ENCODE measurements at regions not wholly inside any gene's neighbourhood (a gene's known extent, or its start where the extent isn't known, plus 50 kb on each side); places are given as distances from the start of the nearest gene placed in this dataset.

GRCh38 chr5:14077501-14077900 is 65.6 kb upstream of the TRIO start:
- intact Hi-C loops (cut with micrococcal nuclease): no loop called here
- H3K36me3 Mint-ChIP-seq (ENCODE audit: insufficient read depth, unreplicated experiment): no peaks in the 10 kb centered on the region
- TF ChIP-seq CTCF (IDR thresholded peaks at IDR 0.05; ENCODE audit: unreplicated experiment): no peak
- no peak overlapping the region for H3K27ac Mint-ChIP-seq (ENCODE audit: low read depth, unreplicated experiment)
- H3K4me1 Mint-ChIP-seq (ENCODE audit: insufficient read depth, unreplicated experiment): no peaks in the 10 kb centered on the region
- ChIA-PET POLR2A (no interaction called here), CTCF (no interaction called here)
- no TSS peak for BruUV-seq (replicated peaks)
- H3K27me3 Mint-ChIP-seq (ENCODE audit: insufficient read depth, unreplicated experiment): no peaks in the 10 kb centered on the region
- H3K9me3 Mint-ChIP-seq (ENCODE audit: unreplicated experiment): no peaks in the 10 kb centered on the region
- DNase-seq (ENCODE audit: unreplicated experiment): no peak
- no peak overlapping the region for H3K4me3 Mint-ChIP-seq (ENCODE audit: unreplicated experiment)

- H3K27ac Mint-ChIP-seq (ENCODE audit: low read depth, unreplicated experiment): no peak overlapping the region
- no peak for TF ChIP-seq CTCF (IDR thresholded peaks at IDR 0.05; ENCODE audit: unreplicated experiment)
- BruUV-seq (replicated peaks): no TSS peak
- no peak for DNase-seq (ENCODE audit: unreplicated experiment)
- no peaks in the 10 kb centered on the region for H3K4me1 Mint-ChIP-seq (ENCODE audit: insufficient read depth, unreplicated experiment)
- POLR2A ChIA-PET: no interaction called here
- CTCF ChIA-PET: no interaction called here
- H3K9me3 Mint-ChIP-seq (ENCODE audit: unreplicated experiment): no peaks in the 10 kb centered on the region
- no peaks in the 10 kb centered on the region for H3K27me3 Mint-ChIP-seq (ENCODE audit: insufficient read depth, unreplicated experiment)
- no peak overlapping the region for H3K4me3 Mint-ChIP-seq (ENCODE audit: unreplicated experiment)
- intact Hi-C loops (cut with micrococcal nuclease): no loop called here
- no peaks in the 10 kb centered on the region for H3K36me3 Mint-ChIP-seq (ENCODE audit: insufficient read depth, unreplicated experiment)
Observed at GRCh38 chr5:14076561-14076960, 66.6 kb upstream of the TRIO start.

GRCh38 chr5:14075937-14076336 is 67.2 kb upstream of the TRIO start:
- POLR2A ChIA-PET: no interaction called here
- CTCF ChIA-PET: no interaction called here
- no peaks in the 10 kb centered on the region for H3K27me3 Mint-ChIP-seq (ENCODE audit: insufficient read depth, unreplicated experiment)
- TF ChIP-seq CTCF (IDR thresholded peaks at IDR 0.05; ENCODE audit: unreplicated experiment): no peak
- intact Hi-C loops (cut with micrococcal nuclease): no loop called here
- no TSS peak for BruUV-seq (replicated peaks)
- H3K4me1 Mint-ChIP-seq (ENCODE audit: insufficient read depth, unreplicated experiment): no peaks in the 10 kb centered on the region
- H3K27ac Mint-ChIP-seq (ENCODE audit: low read depth, unreplicated experiment): no peak overlapping the region
- no peaks in the 10 kb centered on the region for H3K9me3 Mint-ChIP-seq (ENCODE audit: unreplicated experiment)
- no peak for DNase-seq (ENCODE audit: unreplicated experiment)
- no peaks in the 10 kb centered on the region for H3K36me3 Mint-ChIP-seq (ENCODE audit: insufficient read depth, unreplicated experiment)
- H3K4me3 Mint-ChIP-seq (ENCODE audit: unreplicated experiment): no peak overlapping the region

GRCh38 chr5:14071433-14071832 is 71.7 kb upstream of the TRIO start:
- DNase-seq (ENCODE audit: unreplicated experiment): no peak
- H3K27me3 Mint-ChIP-seq (ENCODE audit: insufficient read depth, unreplicated experiment): no peaks in the 10 kb centered on the region
- no peak overlapping the region for H3K4me3 Mint-ChIP-seq (ENCODE audit: unreplicated experiment)
- H3K36me3 Mint-ChIP-seq (ENCODE audit: insufficient read depth, unreplicated experiment): no peaks in the 10 kb centered on the region
- intact Hi-C loops (cut with micrococcal nuclease): no loop called here
- no peaks in the 10 kb centered on the region for H3K9me3 Mint-ChIP-seq (ENCODE audit: unreplicated experiment)
- H3K27ac Mint-ChIP-seq (ENCODE audit: low read depth, unreplicated experiment): no peak overlapping the region
- CTCF ChIA-PET: interaction anchor here (0.6 to 1.2 kb wide), 4 partner anchors 83 to 724 kb away, joined by 3 to 8 read pairs (median 4); no protein-coding TSS in a partner anchor
- no TSS peak for BruUV-seq (replicated peaks)
- H3K4me1 Mint-ChIP-seq (ENCODE audit: insufficient read depth, unreplicated experiment): no peaks in the 10 kb centered on the region
- POLR2A ChIA-PET: no interaction called here
- TF ChIP-seq CTCF (IDR thresholded peaks at IDR 0.05; ENCODE audit: unreplicated experiment): no peak

Measured in MCF 10A (cell line).